ENCODE measurements at regions not wholly inside any gene's neighbourhood (a gene's known extent, or its start where the extent isn't known, plus 50 kb on each side); places are given as distances from the start of the nearest gene placed in this dataset.

DNA sequence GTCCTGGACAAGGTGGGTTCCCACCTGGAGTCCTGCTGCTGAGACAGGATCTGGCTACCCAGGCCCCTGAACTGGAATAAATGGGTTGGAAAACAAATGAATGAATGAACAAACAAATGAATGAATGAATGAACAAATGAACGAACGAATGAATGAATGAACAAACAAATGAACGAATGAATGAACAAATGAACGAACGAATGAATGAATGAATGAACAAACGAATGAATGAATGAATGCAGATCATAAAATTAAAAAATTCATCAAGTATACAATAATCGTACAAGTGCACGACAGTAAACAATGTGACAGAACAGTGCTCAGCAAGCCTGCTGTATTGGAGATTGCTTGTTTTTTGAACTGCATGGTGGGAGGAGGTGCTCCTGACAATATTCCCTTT is 2097.1 kb downstream of the MAT2B start:
- no peak for TF ChIP-seq CTCF (IDR thresholded peaks at IDR 0.05)
- ATAC-seq: no peak
- no peaks in the 10 kb centered on the region for H3K36me3 Mint-ChIP-seq (ENCODE audit: low read depth)

GRCh38 chr5:165607026-165607425 is 2101.6 kb downstream of the MAT2B start:
- no peaks in the 10 kb centered on the region for H3K36me3 Mint-ChIP-seq (ENCODE audit: low read depth)
- H3K27me3 Mint-ChIP-seq: no peaks in the 10 kb centered on the region
- no peak for ATAC-seq
- ChIA-PET CTCF (no interaction called here), POLR2A (no interaction called here)
- intact Hi-C loops (cut with micrococcal nuclease): no loop called here
- H3K4me3 Mint-ChIP-seq: no peak overlapping the region
- H3K4me1 Mint-ChIP-seq (ENCODE audit: low read depth): no peaks in the 10 kb centered on the region
- no peak overlapping the region for H3K27ac Mint-ChIP-seq
- DNase-seq: no peak
- TF ChIP-seq CTCF (IDR thresholded peaks at IDR 0.05): no peak
- H3K9me3 Mint-ChIP-seq: peaks cover 4% of the 10 kb centered on the region

More for the DNA sequence above, 2097.1 kb downstream of the MAT2B start:
- Mint-ChIP-seq H3K9me3 (peaks cover 8% of the 10 kb centered on the region), H3K27me3 (no peaks in the 10 kb centered on the region), H3K4me1 (ENCODE audit: low read depth) (no peaks in the 10 kb centered on the region), H3K27ac (no peak overlapping the region), H3K4me3 (no peak overlapping the region)
- no peak for DNase-seq
- ChIA-PET POLR2A (no interaction called here), CTCF (no interaction called here)
- intact Hi-C loops (cut with micrococcal nuclease): no loop called here

- H3K9me3 Mint-ChIP-seq: peaks cover 1% of the 10 kb centered on the region
- intact Hi-C loops (cut with micrococcal nuclease): no loop called here
- no peaks in the 10 kb centered on the region for H3K4me1 Mint-ChIP-seq (ENCODE audit: low read depth)
- H3K27me3 Mint-ChIP-seq: no peaks in the 10 kb centered on the region
- ChIA-PET CTCF (no interaction called here), POLR2A (no interaction called here)
- H3K27ac Mint-ChIP-seq: no peak overlapping the region
- no peak for TF ChIP-seq CTCF (IDR thresholded peaks at IDR 0.05)
- no peak for DNase-seq
- no peaks in the 10 kb centered on the region for H3K36me3 Mint-ChIP-seq (ENCODE audit: low read depth)
- no peak for ATAC-seq
- H3K4me3 Mint-ChIP-seq: no peak overlapping the region
Observed at GRCh38 chr5:165609871-165610270, 2104.5 kb downstream of the MAT2B start.

DNA sequence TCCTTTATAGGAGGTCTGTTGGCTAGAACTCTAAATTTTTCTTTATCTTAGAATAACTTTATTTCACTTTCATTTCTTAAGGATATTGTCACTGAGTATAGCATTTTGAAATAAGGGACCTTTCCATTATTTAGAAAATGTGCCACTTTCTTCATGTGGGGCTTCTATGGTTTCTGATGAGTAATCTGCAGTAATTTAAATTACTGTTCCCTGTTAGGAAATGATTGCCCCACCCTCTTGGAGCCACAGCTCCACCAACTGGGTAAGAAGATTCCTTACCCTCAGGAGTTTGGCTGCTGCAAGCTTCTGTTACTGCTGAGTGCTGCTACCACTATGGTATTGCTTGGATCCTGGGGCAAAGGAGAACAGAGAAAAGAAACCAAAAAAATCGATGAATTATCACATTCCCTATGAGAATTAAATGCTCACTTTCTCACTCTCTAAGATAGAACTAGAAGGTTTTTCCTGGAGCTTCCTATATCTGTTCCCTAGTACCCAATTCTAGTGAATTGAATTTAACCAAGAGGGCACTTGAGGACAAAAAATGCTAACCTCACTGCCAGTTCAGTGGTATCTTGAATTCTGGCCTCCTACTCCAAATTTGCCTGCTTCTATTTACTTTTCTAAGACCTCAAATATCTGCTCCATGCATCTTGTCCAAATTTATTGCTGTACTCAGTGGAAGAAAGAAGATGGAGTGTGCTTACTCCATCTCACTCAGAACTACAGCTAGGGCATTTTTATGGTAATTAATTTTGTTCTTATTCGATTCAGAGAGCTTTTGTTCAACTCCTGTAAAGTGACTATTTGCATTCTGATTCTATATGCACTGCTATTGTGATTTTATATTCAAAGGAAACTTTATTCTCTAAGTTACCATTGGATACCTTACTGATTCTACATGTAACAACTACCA is 2111.3 kb downstream of the MAT2B start:
- TF ChIP-seq CTCF (IDR thresholded peaks at IDR 0.05): no peak
- CTCF ChIA-PET: no interaction called here
- Mint-ChIP-seq H3K4me1 (ENCODE audit: low read depth) (no peaks in the 10 kb centered on the region), H3K27me3 (no peaks in the 10 kb centered on the region), H3K27ac (no peak overlapping the region), H3K36me3 (ENCODE audit: low read depth) (no peaks in the 10 kb centered on the region), H3K9me3 (peaks cover 15% of the 10 kb centered on the region), H3K4me3 (no peak overlapping the region)
- DNase-seq (no peak), ATAC-seq (no peak)
- intact Hi-C loops (cut with micrococcal nuclease): no loop called here
- POLR2A ChIA-PET: no interaction called here

- no peak overlapping the region for H3K4me3 Mint-ChIP-seq
- no peaks in the 10 kb centered on the region for H3K27me3 Mint-ChIP-seq
- intact Hi-C loops (cut with micrococcal nuclease): no loop called here
- no peaks in the 10 kb centered on the region for H3K36me3 Mint-ChIP-seq (ENCODE audit: low read depth)
- no peaks in the 10 kb centered on the region for H3K4me1 Mint-ChIP-seq (ENCODE audit: low read depth)
- ChIA-PET CTCF (no interaction called here), POLR2A (no interaction called here)
- no peak for TF ChIP-seq CTCF (IDR thresholded peaks at IDR 0.05)
- H3K9me3 Mint-ChIP-seq: peaks cover 15% of the 10 kb centered on the region
- H3K27ac Mint-ChIP-seq: no peak overlapping the region
- DNase-seq (no peak), ATAC-seq (no peak)
Observed at GRCh38 chr5:165617491-165617890, 2112.1 kb downstream of the MAT2B start.

Data from activated CD8-positive, alpha-beta T cell treated with anti-CD3 and anti-CD28 coated beads for 36 hours (primary cell).